DMS153 treated with DMSO at 0.1 percent for 48 hours (cell line): ENCODE measurements at regions not wholly inside any gene's neighbourhood (a gene's known extent, or its start where the extent isn't known, plus 50 kb on each side); places are given as distances from the start of the nearest gene placed in this dataset.
"Not testable (repeated sequence)": the region's sequence is repeated elsewhere in the genome, so short reads cannot be mapped to it uniquely, and the experiment has no call there.

Experiments
- DNase-seq: peaks from one replicate; lab custom pipeline; 2025; ENCODE audit not compliant: unreplicated experiment; lab: John Stamatoyannopoulos, UW

DNA sequence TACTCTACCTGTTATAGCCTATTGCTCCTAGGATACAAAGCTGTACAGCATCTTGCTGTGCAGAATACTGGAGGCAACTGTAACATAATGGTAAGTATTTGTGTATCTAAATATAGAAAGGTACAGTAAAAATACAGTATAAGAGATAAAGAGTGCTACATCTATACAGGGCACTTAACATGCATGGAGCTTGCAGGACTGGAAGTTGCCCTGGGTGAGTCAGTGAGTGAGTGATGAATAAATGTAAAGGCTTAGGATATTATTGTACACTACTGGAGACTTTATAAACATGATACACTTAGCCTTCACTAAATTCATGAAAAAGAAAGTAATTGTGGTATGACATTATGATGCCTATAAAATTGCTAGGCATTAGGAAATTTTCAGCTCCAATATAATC is 65.5 kb upstream of the OSMR start:
- no peak for DNase-seq

DNA sequence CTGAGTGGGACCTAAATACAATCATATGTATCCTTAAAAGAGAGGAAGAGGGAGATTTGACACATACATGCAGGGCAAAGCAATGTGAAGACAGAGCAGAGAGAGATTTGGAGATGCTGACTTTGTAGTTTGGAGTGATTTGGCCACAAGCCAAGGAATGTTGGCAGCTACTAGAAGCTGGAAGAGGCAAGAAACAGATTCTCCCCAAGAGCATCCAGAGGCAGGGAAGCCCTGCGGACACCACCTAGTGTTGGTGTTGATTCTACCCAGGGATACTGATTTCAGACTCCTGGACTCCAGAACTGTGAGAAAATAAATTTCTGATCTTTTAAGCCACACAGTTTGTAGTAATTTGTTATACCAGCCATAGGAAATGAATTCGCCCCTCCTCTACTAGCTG is 64.9 kb upstream of the OSMR start:
- no peak for DNase-seq

DNA sequence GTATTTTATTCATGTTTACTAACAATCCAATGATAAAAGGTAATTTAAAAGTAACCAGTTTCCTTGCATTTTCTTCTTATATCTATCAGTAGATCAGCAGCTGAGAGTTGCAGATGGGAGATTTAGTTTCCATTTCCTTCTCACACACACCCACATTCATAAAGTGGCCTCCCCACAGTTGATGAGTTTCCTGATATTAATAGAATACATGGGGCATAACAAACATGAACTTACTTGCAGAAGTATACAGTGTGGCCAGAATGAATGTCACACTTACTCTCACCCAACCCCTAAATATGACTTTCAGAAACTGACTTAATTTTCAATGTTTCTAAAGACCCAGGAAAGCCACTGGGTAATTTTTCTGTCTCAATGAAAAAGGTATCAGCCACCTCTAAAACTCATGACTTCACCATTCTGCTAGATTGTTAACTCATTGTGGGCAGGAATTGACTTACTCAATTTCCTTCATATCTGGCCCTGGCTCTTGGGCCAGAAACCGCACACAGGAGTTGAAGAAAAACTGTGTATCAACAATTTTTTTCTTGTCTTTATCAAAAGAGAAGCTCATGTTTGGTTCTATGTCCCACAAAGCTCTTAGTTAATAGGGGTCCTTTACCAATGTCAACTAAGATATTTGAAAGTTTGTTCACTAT is 63.5 kb upstream of the OSMR start:
- no peak for DNase-seq

DNA sequence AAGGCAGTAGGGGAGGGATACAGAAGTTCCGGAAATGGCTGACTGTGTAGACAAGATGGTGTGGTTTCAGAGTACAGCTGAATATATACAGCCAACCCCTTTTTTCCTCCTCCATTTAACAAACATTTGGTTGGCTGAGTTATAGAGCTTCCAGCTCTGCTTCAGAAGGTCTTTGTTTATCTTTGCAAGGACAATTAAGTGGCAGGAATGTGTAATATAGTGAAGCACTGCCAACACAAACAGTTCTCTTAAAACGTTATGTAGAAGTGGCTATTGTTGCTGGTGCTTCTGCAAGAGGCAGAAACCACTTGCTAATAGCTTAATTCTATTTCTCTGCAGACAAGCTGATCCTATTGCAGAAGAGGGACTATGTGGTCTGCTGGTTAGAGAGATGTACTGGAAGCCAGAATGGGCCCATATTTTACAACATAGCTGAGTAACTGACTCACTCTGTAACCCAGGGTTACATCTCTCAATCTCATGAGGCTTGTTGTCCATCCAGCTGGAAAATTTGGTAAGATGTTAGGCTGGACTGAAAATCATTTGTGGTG is 62.7 kb upstream of the OSMR start:
- DNase-seq, result peak; percentile 99

DNA sequence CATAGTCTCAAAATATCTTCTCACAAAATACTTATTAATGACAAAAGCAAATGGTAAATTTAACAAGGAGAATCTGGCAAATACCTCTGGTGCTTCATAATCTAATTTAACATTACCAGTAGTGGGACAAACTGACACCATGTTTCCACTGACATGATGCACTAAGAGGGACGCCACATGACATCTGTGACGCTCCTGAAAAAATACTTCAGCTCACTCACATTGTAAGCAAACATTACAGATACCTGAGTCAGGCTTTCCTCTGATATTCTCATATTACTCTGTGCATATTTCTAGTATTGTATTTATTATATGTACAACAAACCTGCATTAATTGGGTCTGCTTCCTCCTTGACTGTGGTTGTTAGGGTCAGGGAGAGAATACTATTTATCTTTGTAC is 56.7 kb upstream of the OSMR start:
- DNase-seq, result no peak

DNA sequence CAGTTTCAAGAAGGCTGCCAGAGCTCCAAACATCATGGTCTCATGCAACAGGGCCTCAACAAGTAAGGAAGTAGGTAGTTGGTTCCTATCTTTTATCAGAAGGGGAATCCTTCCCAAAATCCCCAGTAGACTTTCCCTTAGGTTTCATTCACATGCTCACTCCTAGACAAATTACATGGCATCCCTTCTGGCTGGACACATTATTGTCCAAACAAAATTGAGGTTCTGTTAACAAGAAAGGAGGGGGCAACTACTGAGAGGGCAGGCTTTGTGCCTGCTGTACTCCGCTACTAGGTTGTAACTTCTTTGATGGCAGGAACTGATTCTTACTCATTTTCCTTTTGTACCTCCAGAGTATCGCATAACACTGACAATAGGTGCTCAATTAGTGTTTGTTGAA is 56.0 kb upstream of the OSMR start:
- DNase-seq, result no peak

DNA sequence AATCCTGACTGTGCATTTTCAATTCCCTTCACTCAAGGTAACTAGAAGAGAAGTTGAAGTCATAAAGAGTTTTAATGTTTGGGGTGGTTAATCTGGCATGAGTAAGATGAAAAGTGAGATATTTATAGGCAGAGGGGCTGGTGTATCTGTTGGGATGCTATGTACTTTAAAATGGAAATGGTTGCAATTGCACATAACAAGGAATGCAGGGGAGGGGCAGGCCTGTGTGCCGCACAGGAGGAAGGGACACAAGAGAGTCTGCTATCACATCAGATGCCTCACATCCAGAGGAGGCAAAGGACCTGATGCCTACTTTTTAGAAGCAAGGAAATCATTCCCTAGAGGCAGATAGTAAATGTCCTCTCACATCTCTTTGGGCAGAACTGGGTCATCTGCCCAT is 55.5 kb upstream of the OSMR start:
- no peak for DNase-seq

DNA sequence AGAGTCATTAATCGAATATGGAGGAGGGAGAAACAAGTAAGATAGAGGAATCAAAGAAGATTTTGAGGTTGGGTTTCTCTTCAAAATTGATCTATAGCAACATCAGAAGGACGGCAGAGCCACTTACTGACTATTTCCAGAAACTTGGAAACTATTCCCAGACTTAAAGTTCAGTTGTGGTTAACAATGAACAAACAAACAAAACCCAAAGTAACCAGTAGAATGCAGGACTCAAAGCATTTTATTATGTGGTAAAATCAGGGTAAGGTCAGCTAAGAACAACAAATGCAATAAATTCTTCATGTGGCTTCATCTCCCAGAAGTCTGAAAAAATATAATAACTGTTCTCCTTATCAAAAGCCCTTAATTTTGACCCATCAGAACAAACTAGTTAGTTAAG is 54.9 kb upstream of the OSMR start:
- no peak for DNase-seq

DNA sequence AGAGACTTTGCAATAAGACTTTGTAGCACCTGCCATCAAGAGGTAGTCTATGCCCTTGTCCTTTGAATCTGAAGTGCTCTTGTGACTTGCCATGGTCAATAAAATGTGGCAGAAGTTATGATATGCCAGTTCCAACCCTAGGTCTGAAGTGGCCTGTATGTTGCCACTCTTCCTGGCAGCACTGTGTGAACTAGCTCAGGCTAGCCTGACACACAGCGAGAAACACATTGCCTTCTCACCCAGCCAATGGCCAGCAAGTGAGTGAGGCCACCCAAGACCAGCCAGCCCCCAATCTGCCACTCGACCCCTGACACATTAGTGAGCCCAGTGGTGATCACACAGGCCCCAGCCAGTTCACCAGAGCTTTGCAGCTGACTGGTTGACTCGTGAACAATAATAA is 52.7 kb upstream of the OSMR start:
- peak; percentile 88 for DNase-seq

DNA sequence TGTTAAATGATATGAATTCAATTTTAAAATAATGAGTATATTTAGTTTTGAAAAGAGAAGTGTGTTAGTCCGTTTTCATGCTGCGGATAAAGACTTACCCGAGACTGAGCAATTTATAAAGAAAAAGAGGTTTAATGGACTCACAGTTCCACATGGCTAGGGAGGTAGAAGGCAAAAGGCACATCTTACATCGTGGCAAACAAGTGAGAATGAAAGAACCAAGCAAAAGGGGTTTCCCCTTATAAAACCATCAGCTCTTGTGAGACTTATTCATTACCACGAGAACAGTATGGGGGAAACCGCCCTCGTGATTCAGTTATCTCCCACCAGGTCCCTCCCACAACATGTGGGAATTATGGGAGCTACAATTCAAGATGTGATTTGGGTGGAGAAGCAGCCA is 51.8 kb upstream of the OSMR start:
- not testable (repeated sequence) for DNase-seq

DNA sequence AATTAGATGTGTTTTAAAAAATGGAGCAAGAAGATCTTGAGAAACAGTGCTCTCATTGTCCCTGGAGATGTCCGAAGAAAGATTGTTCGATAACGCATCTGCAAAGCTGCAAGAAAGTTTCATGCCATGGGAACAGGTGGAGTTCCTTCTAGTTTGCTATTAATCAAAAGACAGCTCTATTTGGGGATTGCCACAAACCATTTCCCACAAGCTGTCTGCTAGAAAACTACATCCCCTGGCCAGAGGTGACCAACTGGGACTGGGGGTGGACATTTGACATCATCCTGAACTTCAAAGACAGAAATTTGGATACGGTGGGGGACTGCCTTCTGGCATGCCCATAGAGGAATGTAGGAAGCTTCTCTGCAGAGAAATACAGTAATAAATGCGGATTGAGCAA is 50.8 kb upstream of the OSMR start:
- no peak for DNase-seq

DNA sequence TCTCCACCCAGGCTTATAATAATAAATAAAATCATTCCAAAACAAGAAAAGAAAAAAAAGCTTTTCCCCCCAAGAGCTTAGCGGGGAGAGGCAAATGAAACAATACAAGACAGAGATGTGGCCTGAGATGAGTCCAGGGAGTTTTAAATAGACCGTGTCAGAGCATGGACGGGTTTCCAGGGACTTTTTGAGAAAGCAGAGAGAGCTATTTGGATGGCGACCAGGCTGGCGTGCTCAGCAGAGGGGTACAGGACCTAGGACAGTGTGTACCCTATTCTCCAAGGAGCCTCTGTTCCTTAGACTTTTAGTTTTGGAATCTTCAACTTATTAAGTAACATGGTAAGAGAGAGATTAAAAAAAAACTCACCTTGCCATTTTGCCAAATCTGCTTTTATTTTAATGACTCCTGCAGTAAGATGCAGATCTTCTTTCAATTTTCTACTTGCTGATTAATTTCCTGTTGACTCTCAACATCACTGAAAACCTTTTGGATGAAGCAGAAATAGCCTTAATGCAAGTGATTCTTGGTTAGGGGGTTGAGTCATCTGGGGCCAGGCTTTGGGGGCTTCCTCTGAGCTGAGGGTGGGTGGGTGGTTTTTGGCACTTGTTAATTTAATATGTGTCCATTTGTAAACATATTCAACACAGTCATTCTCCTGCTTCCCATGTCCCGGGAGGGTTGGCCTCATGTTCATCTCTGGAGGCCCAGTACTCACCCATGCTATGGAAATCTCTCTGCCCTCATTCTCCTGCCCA is 49.6 kb upstream of the OSMR start:
- DNase-seq, result no peak
